8988T (cell line): ENCODE measurements at regions not wholly inside any gene's neighbourhood (a gene's known extent, or its start where the extent isn't known, plus 50 kb on each side); places are given as distances from the start of the nearest gene placed in this dataset.
"Not testable (repeated sequence)": the region's sequence is repeated elsewhere in the genome, so short reads cannot be mapped to it uniquely, and the experiment has no call there.

Experiments
- DNase-seq: peaks from one replicate; pipeline ENCODE4 v3.0.0; 2011

DNA sequence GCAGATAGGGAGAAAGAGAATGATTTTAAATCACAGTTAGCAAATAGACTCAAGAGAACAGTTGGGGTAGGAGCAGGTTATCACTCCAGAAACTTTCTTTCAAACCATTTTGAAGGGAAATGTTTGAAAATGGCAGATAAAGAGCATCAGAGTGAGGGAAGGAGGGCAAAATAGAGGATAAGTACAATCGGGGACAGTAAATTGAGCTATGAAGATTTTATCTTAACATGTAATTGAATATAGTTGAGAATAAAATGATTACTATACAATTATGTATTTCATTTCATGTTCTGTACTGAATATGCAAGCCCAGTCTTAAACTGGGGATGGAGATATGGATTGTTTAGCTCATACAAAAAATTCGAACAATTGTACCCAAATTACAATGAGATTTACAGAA is 54.0 kb downstream of the MAP10 start:
- no peak for DNase-seq

DNA sequence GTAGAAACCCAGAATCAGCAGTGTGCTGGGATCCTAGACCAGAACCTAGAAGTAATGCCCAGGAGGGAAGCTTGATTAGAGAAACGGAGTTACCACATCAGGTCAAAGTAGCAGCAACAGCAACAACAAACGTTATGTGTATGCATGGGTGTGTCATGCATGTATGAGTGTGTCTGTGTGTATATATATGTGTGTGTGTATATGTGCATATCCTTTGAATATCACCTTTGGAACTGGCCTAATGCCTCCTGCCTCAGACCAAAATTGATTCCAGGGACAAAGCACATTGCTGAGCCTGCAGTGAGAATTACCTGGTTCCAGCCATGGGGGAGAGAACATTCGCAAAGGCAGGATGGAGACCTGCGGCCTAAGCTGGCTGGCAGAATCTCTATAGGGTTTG is 55.9 kb downstream of the MAP10 start:
- no peak for DNase-seq

DNA sequence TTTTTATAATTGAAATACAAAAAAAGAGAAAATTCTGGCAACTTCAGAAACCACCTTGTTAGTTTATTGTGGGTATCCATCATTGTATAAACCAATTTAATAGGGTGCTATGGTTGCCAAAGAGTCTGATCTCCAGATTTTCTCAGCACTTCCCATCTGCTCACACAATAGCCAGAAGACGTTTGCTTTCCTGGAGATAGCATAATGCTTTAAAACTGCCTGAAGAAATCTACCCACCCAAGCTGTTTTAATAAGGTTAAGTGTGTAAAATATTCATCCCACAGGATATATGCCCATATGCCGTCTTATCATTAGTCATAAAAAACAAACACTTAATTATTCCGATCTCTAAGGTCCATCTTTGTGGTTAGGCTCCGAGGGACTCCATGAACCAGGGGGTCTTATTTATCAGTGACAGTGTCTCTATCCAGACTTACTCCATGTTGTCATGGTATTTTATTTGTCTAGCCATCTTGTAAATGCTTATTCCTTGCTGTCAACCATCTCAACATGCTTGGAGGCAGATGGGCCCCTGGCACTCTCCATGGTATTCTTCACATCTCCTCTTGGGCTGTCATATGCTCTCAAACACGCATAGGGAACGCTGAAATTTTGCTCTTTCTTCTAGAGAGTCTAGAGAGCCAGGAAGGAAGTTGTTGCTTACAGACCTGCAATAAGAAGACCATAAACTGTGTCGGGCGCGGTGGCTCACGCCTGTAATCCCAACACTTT is 58.5 kb downstream of the MAP10 start:
- no peak for DNase-seq

DNA sequence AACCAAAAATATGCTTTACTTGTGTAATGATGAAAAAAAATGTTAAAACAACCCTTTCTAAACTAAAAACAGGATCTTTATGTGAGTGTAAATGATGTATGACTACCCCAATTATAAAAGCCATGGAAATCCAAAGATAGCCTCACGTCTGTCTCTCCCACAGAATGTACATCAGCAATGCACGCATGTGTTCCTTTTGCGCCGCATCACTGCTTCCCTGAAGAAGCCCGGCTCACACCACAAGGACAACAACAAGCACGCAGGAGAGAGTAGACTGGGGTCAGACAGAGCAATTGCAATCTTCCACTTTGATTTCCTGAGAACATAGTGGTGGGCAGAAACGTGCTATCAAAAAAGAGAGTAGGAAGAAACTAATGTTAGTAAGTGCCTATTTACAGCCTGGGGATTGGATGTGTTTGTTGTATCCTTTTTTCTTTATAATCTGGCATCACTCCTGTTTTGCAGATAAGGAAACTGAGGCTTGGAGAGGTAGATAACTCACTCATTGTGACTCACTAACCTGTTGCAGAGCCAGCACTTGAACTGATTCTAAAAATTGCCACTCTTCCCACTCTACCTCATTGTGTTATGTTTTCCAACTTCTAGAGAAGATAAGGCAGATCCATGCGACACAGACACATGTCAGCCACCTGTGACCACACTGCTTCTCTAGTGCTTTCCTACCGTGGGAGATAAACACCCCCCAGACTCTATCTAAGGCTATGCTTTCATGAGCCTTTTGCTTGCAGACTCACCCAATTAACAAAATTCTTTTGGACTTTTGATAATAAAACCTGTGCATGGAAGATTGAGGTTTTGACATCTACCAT is 60.1 kb downstream of the MAP10 start:
- DNase-seq = no peak

DNA sequence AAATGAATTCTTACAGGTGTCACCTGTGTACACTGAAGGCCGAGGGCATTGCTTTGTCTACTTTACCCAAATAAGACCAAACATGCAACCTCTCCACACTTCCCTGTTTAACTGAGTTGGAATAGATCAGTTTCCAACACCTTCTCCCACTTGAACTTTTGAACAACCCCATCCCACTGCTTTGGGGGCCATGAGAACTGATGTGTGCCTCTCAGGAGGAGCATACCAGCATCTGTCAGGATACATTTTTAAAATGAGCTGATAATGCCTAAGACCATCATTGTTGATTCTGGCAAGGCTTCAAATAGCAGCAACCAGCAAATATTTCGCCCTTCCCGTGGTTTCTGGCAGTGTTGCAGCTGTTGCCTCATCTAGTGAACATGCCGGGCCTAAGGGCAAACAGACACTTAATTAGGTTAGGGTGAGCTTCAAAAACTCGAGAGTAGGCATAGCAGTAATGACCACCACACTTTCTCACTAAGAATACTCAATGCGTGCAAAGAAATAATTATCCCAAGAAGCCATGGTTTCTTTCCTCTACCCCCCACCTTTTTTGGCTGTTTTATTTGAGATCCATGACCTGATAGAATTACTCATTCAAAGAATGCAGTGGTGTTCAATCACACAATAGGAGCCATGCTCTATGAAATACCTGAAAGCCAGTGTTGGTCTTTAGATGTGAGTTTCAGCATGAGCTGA is 63.7 kb downstream of the MAP10 start:
- no peak for DNase-seq

DNA sequence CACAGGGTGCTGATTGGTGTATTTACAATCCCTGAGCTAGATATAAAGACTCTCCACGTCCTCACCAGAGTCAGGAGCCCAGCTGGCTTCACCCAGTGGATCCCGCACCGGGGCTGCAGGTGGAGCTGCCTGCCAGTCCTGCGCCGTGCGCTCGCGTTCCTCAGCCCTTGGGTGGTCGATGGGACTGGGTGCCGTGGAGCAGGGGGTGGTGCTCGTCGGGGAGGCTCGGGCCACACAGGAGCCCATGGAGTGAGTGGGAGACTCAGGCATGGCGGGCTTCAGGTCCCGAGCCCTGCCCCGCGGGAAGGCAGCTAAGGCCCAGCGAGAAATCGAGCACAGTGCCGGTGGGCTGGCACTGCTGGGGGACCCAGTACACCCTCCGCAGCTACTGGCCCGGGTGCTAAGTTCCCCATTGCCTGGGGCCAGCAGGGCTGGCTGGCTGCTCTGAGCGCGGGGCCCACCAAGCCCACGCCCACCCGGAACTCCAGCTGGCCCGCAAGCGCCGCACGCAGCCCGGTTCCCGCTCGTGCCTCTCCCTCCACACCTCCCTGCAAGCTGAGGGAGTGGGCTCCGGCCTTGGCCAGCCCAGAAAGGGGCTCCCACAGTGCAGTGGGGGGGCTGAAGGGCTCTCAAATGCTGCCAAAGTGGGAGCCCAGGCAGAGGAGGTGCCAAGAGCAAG is 66.2 kb downstream of the MAP10 start:
- DNase-seq = not testable (repeated sequence)

DNA sequence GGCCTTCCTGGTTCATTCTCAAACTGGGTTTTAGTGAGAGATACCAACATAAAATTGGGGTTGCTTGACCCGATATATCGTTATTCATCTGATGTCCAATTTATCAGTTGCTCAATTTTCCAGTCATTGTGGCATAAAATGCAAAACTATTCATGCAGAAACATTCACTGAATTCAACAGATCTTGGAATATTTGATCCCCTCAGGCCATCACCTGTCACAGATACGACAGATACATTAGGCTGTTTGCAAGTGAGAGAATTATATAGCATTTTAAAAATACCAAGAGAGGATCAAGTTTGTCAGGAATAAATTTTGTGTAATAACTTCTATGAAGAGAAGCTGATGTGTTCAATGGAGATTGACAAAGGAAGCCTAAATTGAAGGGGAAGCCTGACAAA is 67.1 kb downstream of the MAP10 start:
- no peak for DNase-seq

DNA sequence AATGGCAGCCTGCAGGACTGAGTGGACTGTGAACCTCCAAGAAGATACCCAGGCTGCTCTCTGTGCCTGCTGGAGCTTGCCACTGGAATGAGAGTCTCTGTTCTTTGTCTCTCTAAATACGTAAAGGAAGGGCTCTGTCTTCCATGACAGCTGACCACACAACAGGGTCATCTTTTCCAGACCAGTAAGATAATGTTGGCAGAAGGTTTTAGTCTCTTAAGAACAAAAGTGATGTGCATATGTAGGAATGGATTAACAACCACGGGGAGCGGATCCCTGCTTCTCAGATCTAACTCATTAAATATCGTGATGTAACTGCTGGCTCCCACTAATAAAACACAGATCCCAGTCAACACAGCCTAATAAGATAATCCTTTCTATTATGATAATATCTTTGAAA is 67.5 kb downstream of the MAP10 start:
- no peak for DNase-seq

DNA sequence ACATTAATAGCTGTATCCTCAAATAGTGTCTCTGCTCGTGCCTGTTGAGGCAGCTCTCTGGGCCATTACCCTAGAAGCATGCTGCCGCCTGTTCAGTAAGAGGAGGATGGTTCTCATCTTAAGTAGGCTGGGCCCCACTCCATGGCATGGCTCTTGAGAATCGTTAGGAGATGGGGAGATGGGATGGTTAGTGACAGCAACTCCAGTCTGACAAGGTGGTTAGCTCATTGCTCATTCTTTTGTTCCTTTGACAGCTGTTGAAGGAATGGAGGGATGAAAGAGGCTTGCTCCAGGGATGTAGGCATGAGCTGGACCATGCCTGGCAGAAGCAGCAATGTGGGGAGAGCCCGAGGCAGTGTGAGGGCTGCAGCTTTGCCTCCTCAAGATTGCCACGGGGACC is 68.2 kb downstream of the MAP10 start:
- DNase-seq = no peak

DNA sequence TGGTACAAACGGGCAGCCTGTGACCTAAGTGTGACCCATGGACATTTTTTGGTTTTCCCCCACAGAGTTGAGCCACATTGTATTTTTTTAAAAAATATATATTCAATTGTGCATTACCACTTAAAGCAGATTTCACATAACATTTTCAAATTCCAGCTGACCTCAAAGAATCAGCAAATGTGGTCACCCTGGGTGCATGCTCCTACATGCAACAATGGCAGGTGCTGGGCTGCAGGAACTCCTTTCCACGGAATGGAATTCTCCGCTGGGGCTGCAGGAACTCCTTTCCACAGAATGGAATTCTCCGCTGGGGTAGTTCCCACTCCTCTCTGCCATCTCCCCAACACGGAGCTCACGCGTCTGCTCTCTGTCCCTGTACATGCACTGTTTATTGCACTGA is 68.7 kb downstream of the MAP10 start:
- DNase-seq = no peak

DNA sequence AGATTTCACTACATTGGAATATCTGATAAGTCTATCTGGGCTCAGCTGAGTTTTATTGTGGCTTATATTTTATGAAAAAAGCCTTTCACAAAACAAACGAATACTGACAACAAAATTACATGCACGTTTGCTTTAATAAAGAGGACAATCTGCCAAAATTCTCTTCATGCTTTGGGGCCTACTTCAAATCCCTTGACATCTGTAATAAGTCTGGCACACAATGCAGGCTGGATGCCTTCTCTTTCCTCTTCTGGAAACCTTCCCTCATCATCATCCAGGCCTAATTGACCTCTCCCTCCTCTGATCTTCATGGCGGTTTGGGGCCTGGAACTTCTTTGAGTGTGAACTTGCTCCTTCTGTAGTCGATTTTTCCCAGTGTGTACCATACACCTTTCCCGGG is 70.3 kb downstream of the MAP10 start:
- DNase-seq = no peak

DNA sequence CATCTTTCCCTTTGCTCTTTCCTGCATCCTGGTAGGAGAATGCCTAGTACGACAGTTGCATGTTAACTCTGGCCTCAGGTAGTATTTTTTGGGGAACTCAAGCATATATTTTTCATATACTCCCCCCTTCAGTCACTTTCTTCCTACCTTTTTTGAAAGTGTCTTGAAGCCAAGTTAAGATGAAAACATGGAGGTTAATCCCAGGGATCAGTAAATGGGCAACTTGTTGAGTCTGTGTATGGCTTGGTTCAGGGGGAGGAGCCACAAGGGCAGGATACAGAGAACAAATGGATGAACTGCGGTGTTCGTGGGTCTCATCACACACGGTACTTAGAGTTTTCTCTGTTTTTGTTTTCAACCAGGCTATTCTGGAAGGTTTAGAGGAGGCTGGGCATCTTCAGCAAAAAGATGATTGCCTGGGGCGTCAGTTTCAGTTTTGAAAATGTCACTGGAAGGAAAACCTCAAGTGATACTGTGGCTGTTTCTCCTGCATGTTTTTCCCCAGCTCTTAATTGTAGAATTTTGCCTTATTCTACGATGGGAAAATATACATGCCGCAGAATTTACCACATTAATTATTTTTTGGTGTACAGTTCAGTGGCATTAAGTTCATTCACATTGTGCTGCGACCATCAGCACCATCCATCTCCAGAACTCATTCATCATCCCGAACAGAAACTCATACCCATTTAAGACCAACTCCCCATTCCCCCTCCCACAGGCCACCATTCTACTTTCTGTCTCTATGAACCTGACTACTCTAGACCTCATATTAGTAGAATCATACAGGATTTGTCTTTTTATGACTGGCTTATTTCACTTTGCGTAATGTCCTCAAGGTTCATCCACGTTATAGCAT is 71.5 kb downstream of the MAP10 start:
- DNase-seq = no peak

DNA sequence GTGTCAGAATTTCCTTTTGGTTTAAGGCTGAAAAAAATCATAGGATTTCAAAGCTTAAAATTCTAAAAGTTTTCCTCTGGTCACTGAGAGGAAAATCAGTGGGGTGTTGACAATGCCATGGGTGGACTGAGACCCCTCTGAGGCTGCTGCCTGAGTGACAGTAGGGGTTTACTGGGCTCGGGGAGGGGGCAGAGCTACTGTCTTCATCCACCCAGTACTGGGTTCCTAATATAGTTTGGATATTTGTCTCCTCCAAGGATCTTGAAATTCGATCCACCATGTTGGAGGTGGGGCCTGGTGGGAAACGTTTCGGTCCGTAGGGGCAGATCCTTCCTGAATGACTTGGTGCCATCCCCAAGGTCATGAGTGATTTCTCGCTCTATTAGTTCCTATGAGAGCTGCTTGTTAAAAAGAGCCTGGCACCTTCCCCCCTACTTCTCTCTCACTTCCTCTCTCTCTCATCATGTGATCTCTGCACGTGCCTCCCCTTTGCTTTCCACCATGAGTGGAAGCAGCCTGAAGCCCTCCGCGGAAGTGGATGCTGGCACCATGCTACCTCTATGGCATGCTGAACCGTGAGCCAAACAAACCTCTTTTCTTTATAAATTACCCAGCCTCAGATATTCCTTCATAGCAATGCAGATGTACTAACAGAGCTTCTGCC is 72.3 kb downstream of the MAP10 start:
- DNase-seq = no peak

DNA sequence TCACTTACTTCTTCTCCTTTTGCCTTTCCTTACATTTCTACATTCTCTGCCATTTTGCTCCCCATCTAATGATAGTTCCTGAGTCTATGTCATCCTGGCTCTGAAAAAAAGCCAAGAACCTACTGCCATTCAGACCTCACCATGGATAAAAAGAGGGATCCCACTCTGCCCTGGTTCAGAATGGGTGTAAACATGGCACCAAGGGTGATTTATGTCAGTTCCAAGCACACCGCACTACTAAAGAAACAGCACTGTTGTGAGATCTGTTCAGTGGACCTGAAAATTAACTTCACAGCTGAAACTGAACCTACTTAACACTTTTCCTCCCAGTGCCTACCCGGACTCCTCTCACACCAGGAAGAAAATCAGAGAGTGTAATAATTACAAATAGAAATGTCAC is 72.3 kb upstream of the NTPCR start:
- no peak for DNase-seq

DNA sequence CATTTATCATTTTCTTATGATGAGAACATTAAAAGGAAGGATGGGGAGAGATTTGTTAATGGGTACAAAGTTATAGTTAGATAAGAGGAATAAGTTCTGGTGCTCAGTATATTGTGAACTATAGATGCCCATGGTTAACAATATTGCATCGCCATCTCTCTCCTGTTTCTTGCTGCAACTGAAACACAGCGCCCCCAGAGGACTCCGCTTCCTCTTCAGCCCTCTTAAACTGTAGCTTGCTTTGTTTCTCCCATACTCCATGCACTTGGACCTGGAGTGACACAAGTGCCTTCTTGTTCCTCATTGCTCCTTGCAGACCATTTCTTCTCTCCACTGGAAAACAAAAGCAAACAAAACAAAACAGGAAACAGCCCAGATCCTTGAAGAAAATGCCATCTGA is 70.1 kb upstream of the NTPCR start:
- DNase-seq = peak; percentile 53

DNA sequence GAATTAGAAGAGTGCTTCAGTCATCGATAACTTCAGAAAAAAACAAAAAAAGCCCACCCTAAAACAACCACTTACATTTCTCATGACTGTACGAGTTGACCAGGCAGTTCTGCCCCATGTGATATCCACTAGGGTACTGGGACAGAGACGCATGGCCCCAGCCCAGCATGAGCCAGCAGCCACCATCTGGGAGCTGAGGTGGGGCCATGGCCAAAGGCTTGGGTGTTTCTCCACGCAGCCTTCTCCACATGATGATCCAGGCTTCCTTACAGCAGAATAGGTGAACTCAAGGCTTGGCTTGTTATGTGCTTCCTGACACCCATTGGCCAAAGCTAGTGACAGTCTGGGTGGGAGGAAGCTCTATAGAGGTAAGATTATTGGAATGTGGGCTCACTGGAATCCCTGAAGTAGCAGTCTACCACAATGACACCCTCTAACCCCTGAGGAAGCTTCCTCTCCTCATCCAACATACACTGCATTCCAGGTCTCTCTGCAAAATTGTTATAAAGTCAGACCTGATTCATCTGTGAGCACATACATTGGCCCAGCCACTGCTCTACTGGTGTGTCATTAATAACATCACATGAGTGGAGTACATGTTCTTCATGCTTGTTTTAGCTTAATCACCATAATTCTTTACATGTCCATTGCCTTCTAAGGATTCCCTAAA is 66.3 kb upstream of the NTPCR start:
- no peak for DNase-seq

DNA sequence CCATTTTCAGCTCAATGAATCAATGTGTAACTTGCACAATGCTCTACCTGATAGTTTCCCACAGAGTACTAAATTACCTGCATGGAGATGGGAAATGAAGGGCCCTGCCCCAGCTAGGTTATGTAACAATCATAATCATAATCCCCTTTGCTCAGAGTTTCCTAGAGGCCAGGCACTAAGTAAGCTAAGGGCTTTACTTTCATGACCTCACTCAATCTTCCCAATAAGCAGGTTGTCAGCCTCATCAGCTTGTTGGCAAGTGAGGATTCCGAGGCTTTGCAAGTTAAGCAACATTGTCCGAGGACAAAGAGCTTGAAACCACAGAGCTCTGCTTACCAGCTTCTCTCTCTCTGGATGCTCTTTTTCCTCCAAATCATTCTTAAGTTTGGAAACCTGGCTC is 64.1 kb upstream of the NTPCR start:
- DNase-seq = no peak

DNA sequence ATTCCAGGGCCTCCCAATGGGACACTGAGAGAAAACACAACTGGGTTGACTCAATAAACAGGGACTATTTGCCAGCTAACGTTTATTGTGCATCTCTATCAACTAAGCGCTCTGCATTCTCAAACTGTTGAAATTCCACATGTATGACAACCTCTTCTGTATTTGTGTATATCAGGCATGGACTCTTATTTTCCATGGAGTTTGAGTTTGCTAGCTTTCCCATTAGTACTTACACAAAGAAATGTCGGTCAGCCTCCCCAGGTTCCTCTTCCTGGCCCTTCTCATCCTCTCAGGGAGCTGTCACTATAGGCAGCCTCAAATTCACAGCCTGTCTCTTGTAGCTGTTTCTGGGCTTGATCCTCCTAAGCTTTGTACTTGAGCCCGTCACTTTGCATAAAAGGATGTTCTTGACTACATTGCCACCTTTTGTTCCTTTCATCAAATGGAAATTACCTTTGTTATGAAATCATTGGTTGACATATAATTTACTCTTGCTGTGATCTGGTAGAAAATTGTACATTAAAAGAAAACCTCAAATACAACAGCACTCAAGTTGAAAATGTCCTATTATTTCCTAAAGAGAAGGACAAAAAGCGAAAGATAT is 60.0 kb upstream of the NTPCR start:
- no peak for DNase-seq

DNA sequence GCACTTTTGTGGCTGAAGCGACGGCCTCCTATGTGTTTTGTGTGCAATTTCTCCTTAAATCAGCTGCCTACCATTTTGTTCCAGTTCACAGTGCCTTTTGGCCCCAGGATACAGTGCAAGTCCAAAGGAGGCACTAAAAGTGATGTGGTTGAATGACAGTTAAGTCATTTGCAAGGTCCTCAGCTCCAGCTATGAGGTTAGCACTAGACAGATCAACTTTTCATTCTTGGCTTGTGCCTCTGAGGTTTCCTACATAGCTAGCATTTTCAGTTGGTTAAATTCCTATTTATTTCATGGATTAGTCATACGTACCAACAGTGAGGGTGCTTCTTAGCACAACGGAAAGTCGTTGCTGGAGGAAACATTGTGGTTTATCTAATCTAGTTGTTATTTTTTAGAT is 59.3 kb upstream of the NTPCR start:
- no peak for DNase-seq

DNA sequence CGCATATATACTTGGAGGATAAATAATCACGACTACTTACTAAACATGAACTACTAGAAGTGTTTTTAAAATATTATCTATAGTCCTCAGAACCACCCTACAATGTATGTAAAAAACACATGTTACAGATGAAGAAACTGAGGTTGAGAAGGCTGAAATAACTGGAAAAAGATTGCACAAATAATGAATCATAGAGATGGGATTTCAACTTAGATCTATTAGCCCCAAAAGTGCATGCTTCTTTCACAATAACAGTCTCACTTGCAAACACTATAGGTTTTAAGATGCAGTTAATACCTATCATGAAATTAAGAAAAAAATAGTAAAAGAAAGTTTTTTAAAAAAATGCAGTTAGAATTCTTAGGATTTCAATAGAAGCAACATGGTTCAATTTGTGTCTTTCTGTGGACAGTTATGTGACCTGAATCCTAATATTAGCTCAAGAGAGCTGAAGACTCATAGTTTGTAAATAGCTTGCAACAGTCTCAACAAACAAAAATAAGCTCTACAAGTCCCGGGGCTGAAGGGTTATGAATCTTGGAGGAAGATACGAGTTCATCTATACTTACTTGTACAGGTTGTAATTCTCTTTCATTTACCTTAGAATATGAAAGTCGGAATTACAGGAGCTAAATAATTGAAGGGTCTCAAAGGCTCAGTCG is 58.6 kb upstream of the NTPCR start:
- DNase-seq = no peak
